Esophagus muscularis mucosa (tissue), 4 donors: ENCODE measurements at regions not wholly inside any gene's neighbourhood (a gene's known extent, or its start where the extent isn't known, plus 50 kb on each side); places are given as distances from the start of the nearest gene placed in this dataset.
"Not testable (repeated sequence)": the region's sequence is repeated elsewhere in the genome, so short reads cannot be mapped to it uniquely, and the experiment has no call there.

Experiments used
- EP300 ChIP-seq: sonication (generic); formaldehyde crosslinking; IDR thresholded peaks from one replicate; pipeline ENCODE4 v1.6.1; 2017; ENCODE audit warnings: antibody characterized with exemption
- POLR2A ChIP-seq: fragments of 450-650 bp; IDR thresholded peaks from one replicate; pipeline ENCODE4 v1.6.1; 2017; ENCODE audit warnings: antibody characterized with exemption, moderate library complexity, mild to moderate bottlenecking, low read depth
- POLR2AphosphoS5 ChIP-seq, 2 donors: sonication (generic); formaldehyde crosslinking; IDR thresholded peaks; one replicate each; pipeline ENCODE4 v1.6.1; 2017; ENCODE audit warnings: antibody characterized with exemption in 2 of 2
- TF ChIP-seq, protein P1 (sequence below), 3 experiments: fragments of 200-600 bp in 2 of 3; fragments of 450-650 bp in 1 of 3; sonication (generic) in 2 of 3; IDR thresholded peaks; one replicate each; pipeline ENCODE4 v1.5.1; 2017 to 2019; ENCODE audit warnings: antibody characterized with exemption in 3 of 3, mild to moderate bottlenecking in 2 of 3, moderate library complexity in 1 of 3

DNA sequence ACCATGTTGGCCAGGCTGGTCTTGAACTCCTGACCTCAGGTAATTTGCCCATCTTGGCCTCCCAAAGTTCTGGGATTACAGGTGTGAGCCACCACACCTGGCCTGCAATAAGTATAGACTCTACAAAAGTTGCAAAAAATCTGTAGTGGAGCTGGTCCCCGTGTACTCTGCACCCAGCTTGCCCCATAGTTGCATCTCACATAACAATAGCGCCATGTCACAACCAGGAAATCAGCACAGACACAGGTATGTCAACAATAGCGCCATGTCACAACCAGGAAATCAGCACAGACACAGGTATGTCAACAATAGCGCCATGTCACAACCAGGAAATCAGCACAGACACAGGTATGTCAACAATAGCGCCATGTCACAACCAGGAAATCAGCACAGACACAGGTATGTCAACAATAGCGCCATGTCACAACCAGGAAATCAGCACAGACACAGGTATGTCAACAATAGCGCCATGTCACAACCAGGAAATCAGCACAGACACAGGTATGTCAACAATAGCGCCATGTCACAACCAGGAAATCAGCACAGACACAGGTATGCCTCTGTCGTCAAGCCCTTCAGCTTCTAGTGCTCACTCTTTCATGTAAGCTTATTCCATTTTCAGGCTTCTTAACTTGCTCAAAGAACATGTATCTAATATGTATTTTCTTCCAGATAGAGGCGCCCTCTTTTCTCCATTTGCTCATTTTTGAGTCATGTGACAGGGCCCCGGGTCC, 116.3 kb downstream of the ZNF664 start:
- TF ChIP-seq, protein P1, sequence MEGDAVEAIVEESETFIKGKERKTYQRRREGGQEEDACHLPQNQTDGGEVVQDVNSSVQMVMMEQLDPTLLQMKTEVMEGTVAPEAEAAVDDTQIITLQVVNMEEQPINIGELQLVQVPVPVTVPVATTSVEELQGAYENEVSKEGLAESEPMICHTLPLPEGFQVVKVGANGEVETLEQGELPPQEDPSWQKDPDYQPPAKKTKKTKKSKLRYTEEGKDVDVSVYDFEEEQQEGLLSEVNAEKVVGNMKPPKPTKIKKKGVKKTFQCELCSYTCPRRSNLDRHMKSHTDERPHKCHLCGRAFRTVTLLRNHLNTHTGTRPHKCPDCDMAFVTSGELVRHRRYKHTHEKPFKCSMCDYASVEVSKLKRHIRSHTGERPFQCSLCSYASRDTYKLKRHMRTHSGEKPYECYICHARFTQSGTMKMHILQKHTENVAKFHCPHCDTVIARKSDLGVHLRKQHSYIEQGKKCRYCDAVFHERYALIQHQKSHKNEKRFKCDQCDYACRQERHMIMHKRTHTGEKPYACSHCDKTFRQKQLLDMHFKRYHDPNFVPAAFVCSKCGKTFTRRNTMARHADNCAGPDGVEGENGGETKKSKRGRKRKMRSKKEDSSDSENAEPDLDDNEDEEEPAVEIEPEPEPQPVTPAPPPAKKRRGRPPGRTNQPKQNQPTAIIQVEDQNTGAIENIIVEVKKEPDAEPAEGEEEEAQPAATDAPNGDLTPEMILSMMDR (IDR thresholded peaks at IDR 0.05): not testable (repeated sequence)
- TF ChIP-seq EP300; POLR2A; POLR2AphosphoS5 (IDR thresholded peaks at IDR 0.05): not testable (repeated sequence)
